Stomach (tissue), 4 donors: ENCODE measurements at regions not wholly inside any gene's neighbourhood (a gene's known extent, or its start where the extent isn't known, plus 50 kb on each side); places are given as distances from the start of the nearest gene placed in this dataset.

Experiments used
- POLR2A ChIP-seq, 4 donors: fragments of 450-650 bp; IDR thresholded peaks; one replicate each; pipeline ENCODE4 v1.6.1; 2016; ENCODE audit warnings: antibody characterized with exemption in 4 of 4, control low read depth in 2 of 4, mild to moderate bottlenecking in 1 of 4, moderate library complexity in 1 of 4
- POLR2AphosphoS5 ChIP-seq, 3 donors: sonication (generic); formaldehyde crosslinking; IDR thresholded peaks; one replicate each; pipeline ENCODE4 v1.6.1; 2016; ENCODE audit warnings: antibody characterized with exemption in 3 of 3
- TF ChIP-seq, protein P1 (sequence below), 7 experiments: fragments of 450-650 bp in 4 of 7; fragments of 200-600 bp in 3 of 7; sonication (generic) in 3 of 7; IDR thresholded peaks; one replicate each; pipeline ENCODE4 v1.5.1; 2016 to 2019; ENCODE audit warnings: antibody characterized with exemption in 7 of 7, control low read depth in 2 of 7, mild to moderate bottlenecking in 1 of 7

DNA sequence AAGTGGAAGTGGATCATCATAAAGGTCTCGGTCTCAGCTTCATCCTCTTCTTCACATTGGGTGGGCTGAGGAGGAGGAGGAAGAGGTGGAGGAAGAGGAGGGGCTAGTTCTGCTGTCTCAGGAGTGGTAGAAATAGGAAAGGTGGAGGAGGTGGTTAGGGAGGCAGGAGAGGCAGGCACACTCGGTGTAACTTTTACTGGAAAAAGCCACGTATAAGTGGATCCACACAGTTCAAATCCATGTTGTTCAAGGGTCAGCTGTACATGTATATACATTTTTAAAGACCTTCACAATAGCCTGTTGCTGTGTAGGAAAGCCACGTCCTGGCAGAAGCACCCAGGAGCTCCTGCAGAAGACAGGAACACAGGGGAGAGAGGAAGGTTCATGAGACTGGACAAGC lies 110.3 kb upstream of the RAB12 start:
- TF ChIP-seq POLR2A (IDR thresholded peaks at IDR 0.05) (no peak), POLR2AphosphoS5 (IDR thresholded peaks at IDR 0.05) (no peak)
- TF ChIP-seq, protein P1, sequence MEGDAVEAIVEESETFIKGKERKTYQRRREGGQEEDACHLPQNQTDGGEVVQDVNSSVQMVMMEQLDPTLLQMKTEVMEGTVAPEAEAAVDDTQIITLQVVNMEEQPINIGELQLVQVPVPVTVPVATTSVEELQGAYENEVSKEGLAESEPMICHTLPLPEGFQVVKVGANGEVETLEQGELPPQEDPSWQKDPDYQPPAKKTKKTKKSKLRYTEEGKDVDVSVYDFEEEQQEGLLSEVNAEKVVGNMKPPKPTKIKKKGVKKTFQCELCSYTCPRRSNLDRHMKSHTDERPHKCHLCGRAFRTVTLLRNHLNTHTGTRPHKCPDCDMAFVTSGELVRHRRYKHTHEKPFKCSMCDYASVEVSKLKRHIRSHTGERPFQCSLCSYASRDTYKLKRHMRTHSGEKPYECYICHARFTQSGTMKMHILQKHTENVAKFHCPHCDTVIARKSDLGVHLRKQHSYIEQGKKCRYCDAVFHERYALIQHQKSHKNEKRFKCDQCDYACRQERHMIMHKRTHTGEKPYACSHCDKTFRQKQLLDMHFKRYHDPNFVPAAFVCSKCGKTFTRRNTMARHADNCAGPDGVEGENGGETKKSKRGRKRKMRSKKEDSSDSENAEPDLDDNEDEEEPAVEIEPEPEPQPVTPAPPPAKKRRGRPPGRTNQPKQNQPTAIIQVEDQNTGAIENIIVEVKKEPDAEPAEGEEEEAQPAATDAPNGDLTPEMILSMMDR (IDR thresholded peaks at IDR 0.05), result no peak
